ENCODE measurements at regions not wholly inside any gene's neighbourhood (a gene's known extent, or its start where the extent isn't known, plus 50 kb on each side); places are given as distances from the start of the nearest gene placed in this dataset.

GRCh38 chr5:97820138-97820537 lies 637.1 kb upstream of the RIOK2 start:
- Histone ChIP-seq H3K27ac (ENCODE audit: low read length) (no peak overlapping the region), H3K9ac (ENCODE audit: low read length) (no peak overlapping the region), H3K4me2 (ENCODE audit: low read length) (no peak overlapping the region), H2AFZ (ENCODE audit: low read depth, low read length) (no peak overlapping the region), H3K27me3 (ENCODE audit: insufficient read depth, low read depth, low read length) (no peaks in the 10 kb centered on the region), H3K79me2 (replicated peaks; ENCODE audit: insufficient read depth, low read length) (no peaks in the 10 kb centered on the region), H3K4me3 (ENCODE audit: low read length) (no peak overlapping the region), H3K9me3 (ENCODE audit: low read length) (no peaks in the 10 kb centered on the region), H3F3A (ENCODE audit: insufficient read depth, low read length, poor library complexity, severe bottlenecking) (no peaks in the 10 kb centered on the region), H3K9me2 (ENCODE audit: insufficient read depth, low read length) (no peaks in the 10 kb centered on the region), H4K20me1 (ENCODE audit: insufficient read depth) (no peaks in the 10 kb centered on the region), H3K36me3 (ENCODE audit: insufficient read depth, low read length) (no peaks in the 10 kb centered on the region)
- TF ChIP-seq EP300 (conservative IDR thresholded peaks at IDR 0.05; ENCODE audit: poor library complexity, severe bottlenecking): no peak
- no peak for TF ChIP-seq REST (IDR thresholded peaks at IDR 0.05; ENCODE audit: borderline replicate concordance)
- TF ChIP-seq EZH2 (IDR thresholded peaks at IDR 0.05; ENCODE audit: borderline replicate concordance, insufficient read depth, low read length, poor library complexity, severe bottlenecking): no peak
- TF ChIP-seq MXI1 (conservative IDR thresholded peaks at IDR 0.05; ENCODE audit: poor library complexity, severe bottlenecking): no peak
- TF ChIP-seq TAF1 (IDR thresholded peaks at IDR 0.05; ENCODE audit: low read depth): no peak
- no peak for TF ChIP-seq POLR2AphosphoS5 (IDR thresholded peaks at IDR 0.05)

GRCh38 chr5:97832645-97833296 lies 649.7 kb upstream of the RIOK2 start:
- H3K9ac ChIP-seq (ENCODE audit: low read length): no peak overlapping the region
- H3K4me3 ChIP-seq (ENCODE audit: low read length): no peak overlapping the region
- H3K27ac ChIP-seq (ENCODE audit: low read length): no peak overlapping the region
- no peak overlapping the region for H3K4me2 ChIP-seq (ENCODE audit: low read length)
- TF ChIP-seq MXI1 (conservative IDR thresholded peaks at IDR 0.05; ENCODE audit: poor library complexity, severe bottlenecking): no peak
- no peak for TF ChIP-seq CTCF (IDR thresholded peaks at IDR 0.05; ENCODE audit: poor library complexity, severe bottlenecking)
- no peak for TF ChIP-seq EZH2 (IDR thresholded peaks at IDR 0.05; ENCODE audit: borderline replicate concordance, insufficient read depth, low read length, poor library complexity, severe bottlenecking)
- no peak for TF ChIP-seq TAF1 (IDR thresholded peaks at IDR 0.05; ENCODE audit: low read depth)
- no peak for TF ChIP-seq POLR2AphosphoS5 (IDR thresholded peaks at IDR 0.05)
- no peak for TF ChIP-seq SMC3 (conservative IDR thresholded peaks at IDR 0.05; ENCODE audit: poor library complexity)
- no peak for TF ChIP-seq REST (IDR thresholded peaks at IDR 0.05; ENCODE audit: borderline replicate concordance)
- TF ChIP-seq EP300 (conservative IDR thresholded peaks at IDR 0.05; ENCODE audit: poor library complexity, severe bottlenecking): no peak
- no peak overlapping the region for H2AFZ ChIP-seq (ENCODE audit: low read depth, low read length)
- no peaks in the 10 kb centered on the region for H3K9me2 ChIP-seq (ENCODE audit: insufficient read depth, low read length)
- H3K79me2 ChIP-seq (replicated peaks; ENCODE audit: insufficient read depth, low read length): no peaks in the 10 kb centered on the region
- H3K36me3 ChIP-seq (ENCODE audit: insufficient read depth, low read length): no peaks in the 10 kb centered on the region
- no peaks in the 10 kb centered on the region for H3K9me3 ChIP-seq (ENCODE audit: low read length)
- H3K27me3 ChIP-seq (ENCODE audit: insufficient read depth, low read depth, low read length): no peaks in the 10 kb centered on the region
- H4K20me1 ChIP-seq (ENCODE audit: insufficient read depth): no peaks in the 10 kb centered on the region
- no peaks in the 10 kb centered on the region for H3F3A ChIP-seq (ENCODE audit: insufficient read depth, low read length, poor library complexity, severe bottlenecking)
